Natural killer cell (primary cell): ENCODE measurements at regions not wholly inside any gene's neighbourhood (a gene's known extent, or its start where the extent isn't known, plus 50 kb on each side); places are given as distances from the start of the nearest gene placed in this dataset.

Experiments used
- ATAC-seq, 3 donors: fragments of 150-1000 bp in 2 of 3; fragments of 200-7000 bp in 1 of 3; cut with Tn5 transposase; 1 replicate in 1 of 3; 2 replicates in 2 of 3; pipeline ENCODE4 v1.10.0; 2021; ENCODE audit warnings: mild to moderate bottlenecking in 2 of 3, moderate library complexity in 2 of 3
- DNase-seq, 2 donors: peaks; one replicate each; pipeline versions ENCODE4 v3.0.0 to v3.0.0-alpha.2; 2013 to 2021; ENCODE audit warnings: mixed read lengths in 1 of 2
- H3K27ac ChIP-seq: one replicate; pipeline ENCODE4 v1.5.1; 2013; ENCODE audit warnings: mild to moderate bottlenecking, low read length
- H3K27me3 ChIP-seq: one replicate; pipeline ENCODE4 v1.6.1; 2013; ENCODE audit warnings: low read length; ENCODE audit not compliant: control insufficient read depth, insufficient read depth
- H3K36me3 ChIP-seq: one replicate; pipeline ENCODE4 v1.6.1; 2013; ENCODE audit warnings: low read length; ENCODE audit not compliant: control insufficient read depth, insufficient read depth
- H3K4me1 ChIP-seq: one replicate; pipeline ENCODE4 v1.6.1; 2013; ENCODE audit warnings: low read length; ENCODE audit not compliant: control insufficient read depth, insufficient read depth
- H3K4me3 ChIP-seq: one replicate; pipeline ENCODE4 v1.5.1; 2013; ENCODE audit warnings: low read length
- H3K9me3 ChIP-seq: one replicate; pipeline ENCODE4 v1.6.1; 2013; ENCODE audit warnings: low read length; ENCODE audit not compliant: control insufficient read depth, insufficient read depth
- H3K27ac Mint-ChIP-seq, 2 donors: one replicate each; pipeline ENCODE4 v1.8.0; 2022; ENCODE audit warnings: mild to moderate bottlenecking in 2 of 2, mixed read lengths in 2 of 2, moderate library complexity in 1 of 2
- H3K27me3 Mint-ChIP-seq, 2 donors: one replicate each; pipeline ENCODE4 v1.8.0; 2022; ENCODE audit warnings: low read depth in 2 of 2, mixed read lengths in 2 of 2
- H3K36me3 Mint-ChIP-seq: one replicate; pipeline ENCODE4 v1.8.0; 2022; ENCODE audit warnings: mixed read lengths
- H3K4me1 Mint-ChIP-seq, 2 donors: one replicate each; pipeline ENCODE4 v1.8.0; 2022; ENCODE audit warnings: mixed read lengths in 2 of 2
- H3K4me3 Mint-ChIP-seq: one replicate; pipeline ENCODE4 v1.8.0; 2022; ENCODE audit warnings: mild to moderate bottlenecking, moderate library complexity, mixed read lengths
- H3K9me3 Mint-ChIP-seq, 2 donors: one replicate each; pipeline ENCODE4 v1.8.0; 2022; ENCODE audit warnings: mixed read lengths in 2 of 2
- WGBS: methylation state at CpG from one replicate; pipeline ENCODE4 v1.1.7; 2013; ENCODE audit warnings: missing lambda C conversion rate; ENCODE audit not compliant: insufficient coverage; 5-methylcytosine and 5-hydroxymethylcytosine counted together
- intact Hi-C: fragments of 100-400 bp; cut with micrococcal nuclease; formaldehyde crosslinking; loops from one replicate; pipeline ENCODE4 v1.14.2; 2022
- TF ChIP-seq, protein P1 (sequence below): fragments of 200-600 bp; IDR thresholded peaks from one replicate; pipeline ENCODE4 v1.8.0; 2022; ENCODE audit warnings: antibody characterized with exemption

DNA sequence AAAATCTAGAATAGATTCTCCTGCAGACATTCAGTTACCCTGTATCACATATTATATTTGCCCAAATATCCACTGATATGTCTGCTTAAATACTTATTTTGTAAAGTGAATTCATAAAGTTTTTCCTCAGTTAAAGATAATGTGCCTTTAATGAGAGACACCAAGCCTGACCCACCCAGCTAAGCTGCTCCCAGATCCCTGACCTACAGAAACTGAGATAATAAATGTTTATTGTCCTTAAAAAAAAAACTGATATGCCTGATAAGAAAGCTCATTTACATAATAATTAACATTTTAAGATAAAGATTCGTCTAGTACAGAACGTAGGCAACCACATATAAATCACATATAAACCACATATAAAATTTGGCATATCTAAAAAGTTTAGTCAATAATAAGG is 161.7 kb upstream of the RAP2B start:
- Mint-ChIP-seq H3K36me3 (no peaks in the 10 kb centered on the region), H3K4me3 (no peak overlapping the region), H3K9me3 (no peaks in the 10 kb centered on the region), H3K27ac (no peak overlapping the region), H3K27me3 (peaks cover 0 to 4% of the 10 kb centered on the region in 2 donors), H3K4me1 (peaks cover 0 to 4% of the 10 kb centered on the region in 2 donors)
- no peaks in the 10 kb centered on the region for H3K4me1 ChIP-seq
- H3K9me3 ChIP-seq: no peaks in the 10 kb centered on the region
- H3K4me3 ChIP-seq: no peak overlapping the region
- DNase-seq: no peak
- TF ChIP-seq, protein P1, sequence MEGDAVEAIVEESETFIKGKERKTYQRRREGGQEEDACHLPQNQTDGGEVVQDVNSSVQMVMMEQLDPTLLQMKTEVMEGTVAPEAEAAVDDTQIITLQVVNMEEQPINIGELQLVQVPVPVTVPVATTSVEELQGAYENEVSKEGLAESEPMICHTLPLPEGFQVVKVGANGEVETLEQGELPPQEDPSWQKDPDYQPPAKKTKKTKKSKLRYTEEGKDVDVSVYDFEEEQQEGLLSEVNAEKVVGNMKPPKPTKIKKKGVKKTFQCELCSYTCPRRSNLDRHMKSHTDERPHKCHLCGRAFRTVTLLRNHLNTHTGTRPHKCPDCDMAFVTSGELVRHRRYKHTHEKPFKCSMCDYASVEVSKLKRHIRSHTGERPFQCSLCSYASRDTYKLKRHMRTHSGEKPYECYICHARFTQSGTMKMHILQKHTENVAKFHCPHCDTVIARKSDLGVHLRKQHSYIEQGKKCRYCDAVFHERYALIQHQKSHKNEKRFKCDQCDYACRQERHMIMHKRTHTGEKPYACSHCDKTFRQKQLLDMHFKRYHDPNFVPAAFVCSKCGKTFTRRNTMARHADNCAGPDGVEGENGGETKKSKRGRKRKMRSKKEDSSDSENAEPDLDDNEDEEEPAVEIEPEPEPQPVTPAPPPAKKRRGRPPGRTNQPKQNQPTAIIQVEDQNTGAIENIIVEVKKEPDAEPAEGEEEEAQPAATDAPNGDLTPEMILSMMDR: no peak
- no peaks in the 10 kb centered on the region for H3K27me3 ChIP-seq
- no peaks in the 10 kb centered on the region for H3K36me3 ChIP-seq
- whole genome bisulfite sequencing: no CpG with 5 or more reads among the region's 2 CpGs
- no peak for ATAC-seq
- intact Hi-C loops: no loop called here
- H3K27ac ChIP-seq: no peak overlapping the region

DNA sequence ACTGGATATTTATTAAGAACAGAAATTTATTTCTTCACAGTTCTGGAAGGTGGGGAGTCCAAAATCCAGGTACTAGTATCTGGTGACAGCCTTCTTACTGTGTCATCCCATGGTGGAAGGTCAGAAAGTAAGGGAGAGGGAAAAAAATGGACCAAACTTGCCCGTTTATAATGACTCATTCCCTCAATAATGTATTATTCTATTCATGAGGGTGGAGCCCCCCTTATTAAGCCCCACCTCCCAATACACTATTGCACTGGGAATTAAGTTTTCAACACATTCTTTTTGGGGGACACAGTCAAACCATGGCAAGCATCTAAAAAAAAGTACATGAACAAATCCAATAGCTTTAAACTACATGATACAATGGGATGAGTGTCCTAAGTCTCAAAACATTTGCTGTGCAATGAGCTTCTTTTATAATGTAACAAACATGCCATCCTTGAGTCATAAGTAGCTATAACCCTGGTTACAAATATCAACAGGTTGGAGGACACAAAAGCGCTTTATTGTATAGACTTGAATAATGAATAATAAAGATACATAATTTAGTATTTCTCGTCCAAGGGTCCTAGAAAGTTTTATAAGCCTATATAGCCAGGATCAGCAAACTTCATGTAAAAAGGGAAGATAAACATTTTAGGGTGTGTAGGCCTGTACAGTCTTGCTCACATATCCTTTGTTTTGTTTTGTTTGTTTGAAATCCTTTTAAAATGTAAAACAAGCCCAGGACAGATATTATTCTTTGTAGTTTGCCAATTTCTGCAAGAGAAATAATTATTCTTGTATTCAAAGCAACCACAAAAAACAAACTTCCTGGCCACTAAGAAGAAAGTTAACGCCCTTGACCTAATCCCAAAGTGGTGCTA is 160.6 kb upstream of the RAP2B start:
- DNase-seq (no peak), ATAC-seq (no peak)
- H3K4me1 ChIP-seq: no peaks in the 10 kb centered on the region
- no peaks in the 10 kb centered on the region for H3K36me3 ChIP-seq
- peaks cover 0 to 4% of the 10 kb centered on the region in 2 donors for H3K4me1 Mint-ChIP-seq
- no peaks in the 10 kb centered on the region for H3K36me3 Mint-ChIP-seq
- TF ChIP-seq, protein P1: no peak
- H3K4me3 Mint-ChIP-seq: no peak overlapping the region
- H3K4me3 ChIP-seq: no peak overlapping the region
- no peak overlapping the region for H3K27ac Mint-ChIP-seq
- intact Hi-C loops: no loop called here
- H3K27me3 Mint-ChIP-seq: peaks cover 0 to 4% of the 10 kb centered on the region in 2 donors
- H3K9me3 ChIP-seq: no peaks in the 10 kb centered on the region
- no peak overlapping the region for H3K27ac ChIP-seq
- no peaks in the 10 kb centered on the region for H3K9me3 Mint-ChIP-seq
- H3K27me3 ChIP-seq: no peaks in the 10 kb centered on the region
- WGBS: 60% methylated on average over 2 of the region's 4 CpGs

DNA sequence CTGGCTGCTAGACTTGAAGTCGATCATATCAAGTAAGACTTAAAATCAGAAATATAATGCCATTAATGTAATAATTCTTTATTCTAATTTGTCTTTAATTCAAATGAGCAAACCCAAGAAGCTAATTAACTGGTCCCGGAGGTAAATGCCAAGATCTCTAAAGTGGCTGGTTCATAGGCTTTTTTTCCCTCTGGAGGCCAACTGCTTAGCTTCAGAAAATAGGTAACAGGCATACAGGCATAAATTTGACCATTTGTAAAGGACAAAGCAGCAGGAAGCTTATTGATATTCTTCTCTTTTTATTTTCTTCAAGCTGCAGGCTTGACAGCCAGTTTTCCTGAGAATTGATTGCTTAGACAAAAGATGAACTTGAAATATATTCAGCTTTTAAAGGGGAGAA is 158.6 kb upstream of the RAP2B start:
- no peak for DNase-seq

More for the DNA sequence above, 158.6 kb upstream of the RAP2B start:
- Mint-ChIP-seq H3K4me3 (no peak overlapping the region), H3K9me3 (no peaks in the 10 kb centered on the region), H3K4me1 (peaks cover 0 to 4% of the 10 kb centered on the region in 2 donors), H3K27me3 (peaks cover 0 to 6% of the 10 kb centered on the region in 2 donors), H3K36me3 (no peaks in the 10 kb centered on the region), H3K27ac (no peak overlapping the region)
- ATAC-seq: no peak
- intact Hi-C loops: no loop called here
- no peaks in the 10 kb centered on the region for H3K36me3 ChIP-seq
- H3K4me1 ChIP-seq: no peaks in the 10 kb centered on the region
- H3K27me3 ChIP-seq: no peaks in the 10 kb centered on the region
- TF ChIP-seq, protein P1: no peak
- WGBS: 97% methylated on average over 2 of the region's 2 CpGs
- H3K27ac ChIP-seq: no peak overlapping the region
- no peak overlapping the region for H3K4me3 ChIP-seq
- H3K9me3 ChIP-seq: no peaks in the 10 kb centered on the region
